ENCODE measurements at regions not wholly inside any gene's neighbourhood (a gene's known extent, or its start where the extent isn't known, plus 50 kb on each side); places are given as distances from the start of the nearest gene placed in this dataset.

DNA sequence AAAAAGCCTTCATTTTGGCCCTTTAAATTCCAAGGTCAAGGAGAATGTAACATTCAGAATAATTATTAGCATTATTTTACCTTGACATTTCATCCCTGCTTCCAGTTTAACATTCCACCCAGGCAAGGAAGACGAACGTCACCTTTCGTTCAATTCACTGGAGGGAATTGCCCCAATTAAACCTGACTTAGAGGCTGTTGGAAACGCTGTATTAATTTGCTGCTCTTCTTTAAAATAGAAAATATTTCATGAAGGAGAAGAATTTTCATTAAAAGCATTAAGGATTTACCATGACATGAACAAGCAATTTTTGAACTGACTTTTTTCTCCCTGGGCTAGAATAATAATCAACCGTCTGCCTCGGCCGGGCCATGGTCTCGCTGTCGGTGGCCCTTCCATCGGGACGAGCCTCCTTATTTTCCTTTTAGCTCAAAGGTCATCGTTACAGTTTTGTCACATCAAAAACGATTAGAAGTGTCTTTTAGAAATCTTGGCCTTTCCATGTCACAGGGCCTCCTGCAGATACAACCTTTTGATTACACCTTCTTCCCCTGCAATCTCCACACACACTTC, 282.9 kb upstream of the SOX4 start:
- Histone ChIP-seq H3K27ac (no peak overlapping the region), H3K4me3 (no peak overlapping the region), H3K9me3 (ENCODE audit: low read depth) (no peaks in the 10 kb centered on the region), H3K36me3 (no peaks in the 10 kb centered on the region), H3K4me1 (ENCODE audit: low read depth) (no peaks in the 10 kb centered on the region), H3K27me3 (no peaks in the 10 kb centered on the region)
- TF ChIP-seq, protein P1, sequence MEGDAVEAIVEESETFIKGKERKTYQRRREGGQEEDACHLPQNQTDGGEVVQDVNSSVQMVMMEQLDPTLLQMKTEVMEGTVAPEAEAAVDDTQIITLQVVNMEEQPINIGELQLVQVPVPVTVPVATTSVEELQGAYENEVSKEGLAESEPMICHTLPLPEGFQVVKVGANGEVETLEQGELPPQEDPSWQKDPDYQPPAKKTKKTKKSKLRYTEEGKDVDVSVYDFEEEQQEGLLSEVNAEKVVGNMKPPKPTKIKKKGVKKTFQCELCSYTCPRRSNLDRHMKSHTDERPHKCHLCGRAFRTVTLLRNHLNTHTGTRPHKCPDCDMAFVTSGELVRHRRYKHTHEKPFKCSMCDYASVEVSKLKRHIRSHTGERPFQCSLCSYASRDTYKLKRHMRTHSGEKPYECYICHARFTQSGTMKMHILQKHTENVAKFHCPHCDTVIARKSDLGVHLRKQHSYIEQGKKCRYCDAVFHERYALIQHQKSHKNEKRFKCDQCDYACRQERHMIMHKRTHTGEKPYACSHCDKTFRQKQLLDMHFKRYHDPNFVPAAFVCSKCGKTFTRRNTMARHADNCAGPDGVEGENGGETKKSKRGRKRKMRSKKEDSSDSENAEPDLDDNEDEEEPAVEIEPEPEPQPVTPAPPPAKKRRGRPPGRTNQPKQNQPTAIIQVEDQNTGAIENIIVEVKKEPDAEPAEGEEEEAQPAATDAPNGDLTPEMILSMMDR (IDR thresholded peaks at IDR 0.05; ENCODE audit: low read depth, low read length) = no peak
- no peak for DNase-seq (ENCODE audit: low read depth in 1 of 2, low spot score in 1 of 2)

DNA sequence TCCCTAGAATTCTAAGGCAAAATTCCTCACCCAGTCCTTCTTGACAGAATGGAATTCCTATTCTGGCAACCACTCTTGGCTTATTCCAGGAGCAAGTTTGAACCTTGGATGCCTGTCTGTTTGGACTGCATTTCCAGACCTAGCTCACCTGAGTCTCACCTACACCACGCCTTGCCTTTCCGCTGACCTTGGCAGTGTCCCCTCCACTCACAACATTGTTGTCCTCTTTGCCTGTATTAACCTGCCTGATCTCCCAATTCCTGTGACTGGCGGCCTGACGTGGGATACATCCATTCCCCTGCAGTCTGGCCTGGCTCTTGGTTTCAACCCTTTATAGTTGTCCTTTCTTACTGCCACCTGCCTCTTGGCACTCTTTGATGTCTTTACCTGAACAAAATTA, 281.4 kb upstream of the SOX4 start:
- TF ChIP-seq, protein P1 (IDR thresholded peaks at IDR 0.05; ENCODE audit: low read depth, low read length) = no peak
- DNase-seq (ENCODE audit: low read depth in 1 of 2, low spot score in 1 of 2) = no peak
- no peaks in the 10 kb centered on the region for H3K27me3 ChIP-seq
- no peak overlapping the region for H3K27ac ChIP-seq
- no peak overlapping the region for H3K4me3 ChIP-seq
- H3K36me3 ChIP-seq = no peaks in the 10 kb centered on the region
- no peaks in the 10 kb centered on the region for H3K9me3 ChIP-seq (ENCODE audit: low read depth)
- H3K4me1 ChIP-seq (ENCODE audit: low read depth) = no peaks in the 10 kb centered on the region

DNA sequence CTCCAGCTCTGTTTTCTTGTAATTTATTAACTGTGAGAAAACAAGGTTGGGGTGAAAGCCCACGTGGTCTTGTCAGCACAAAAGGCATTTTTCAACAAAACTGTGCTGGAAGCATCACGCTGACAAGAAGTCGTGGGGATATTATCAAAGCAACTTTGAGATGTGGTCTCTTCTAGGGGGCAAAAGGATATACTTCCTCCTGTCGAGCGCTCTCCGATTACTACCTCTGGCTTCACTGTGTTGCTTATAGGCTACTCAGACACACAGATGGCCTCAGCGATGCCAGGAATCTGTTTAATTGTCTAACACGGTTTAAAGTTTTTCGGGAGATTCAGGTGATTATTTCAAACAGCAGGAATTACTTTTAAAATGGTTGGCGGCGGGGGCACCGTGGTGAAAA, 275.9 kb upstream of the SOX4 start:
- DNase-seq (ENCODE audit: low read depth in 1 of 2, low spot score in 1 of 2) = no peak
- peaks cover 4% of the 10 kb centered on the region for H3K4me1 ChIP-seq (ENCODE audit: low read depth)
- H3K9me3 ChIP-seq (ENCODE audit: low read depth) = no peaks in the 10 kb centered on the region
- TF ChIP-seq, protein P1 (IDR thresholded peaks at IDR 0.05; ENCODE audit: low read depth, low read length) = no peak
- H3K27ac ChIP-seq = no peak overlapping the region
- no peak overlapping the region for H3K4me3 ChIP-seq
- no peaks in the 10 kb centered on the region for H3K36me3 ChIP-seq
- H3K27me3 ChIP-seq = no peaks in the 10 kb centered on the region

DNA sequence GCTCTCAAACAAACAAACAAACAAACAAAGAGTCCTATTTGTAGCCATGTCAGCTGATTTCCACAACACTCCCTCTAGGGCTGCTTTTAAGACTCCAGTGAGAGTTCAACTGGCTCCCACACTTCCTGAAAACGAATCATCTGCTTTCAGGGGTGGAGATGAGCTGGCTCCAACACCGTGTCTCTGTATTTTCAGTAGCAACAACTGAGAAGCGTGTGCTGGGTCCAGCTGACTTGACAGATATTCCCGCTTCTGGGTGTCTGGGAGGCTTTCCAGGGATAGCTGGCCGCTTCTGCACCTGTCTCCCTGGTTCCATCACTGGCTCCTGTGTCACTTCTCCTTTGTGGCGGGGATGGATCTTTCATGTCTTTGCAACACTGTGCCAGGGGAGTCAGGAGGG, 272.5 kb upstream of the SOX4 start:
- Histone ChIP-seq H3K27ac (no peak overlapping the region), H3K27me3 (no peaks in the 10 kb centered on the region), H3K9me3 (ENCODE audit: low read depth) (no peaks in the 10 kb centered on the region), H3K36me3 (no peaks in the 10 kb centered on the region), H3K4me1 (ENCODE audit: low read depth) (peaks cover 4% of the 10 kb centered on the region), H3K4me3 (no peak overlapping the region)
- TF ChIP-seq, protein P1 (IDR thresholded peaks at IDR 0.05; ENCODE audit: low read depth, low read length) = no peak
- DNase-seq (ENCODE audit: low read depth in 1 of 2, low spot score in 1 of 2) = no peak

DNA sequence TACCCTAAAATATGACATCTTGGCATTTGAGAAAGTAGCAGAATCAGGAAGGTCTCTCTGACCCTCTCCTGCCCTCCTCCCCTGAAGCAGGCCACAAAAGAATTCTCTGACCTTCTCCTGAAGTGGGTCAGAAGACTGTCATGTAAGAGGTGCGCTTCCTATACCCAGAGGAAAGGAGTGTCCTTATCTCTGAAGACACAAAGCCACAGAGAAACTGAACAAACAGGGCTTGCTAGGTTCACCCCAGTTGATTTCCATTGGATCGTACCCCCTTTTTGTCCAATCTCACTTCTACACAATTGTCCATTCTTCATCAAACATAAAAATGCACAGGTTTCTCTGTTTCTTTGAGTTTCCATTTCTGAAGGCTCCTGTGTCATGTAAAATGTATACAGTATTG, 272.0 kb upstream of the SOX4 start:
- H3K4me1 ChIP-seq (ENCODE audit: low read depth) = peaks cover 4% of the 10 kb centered on the region
- H3K27ac ChIP-seq = no peak overlapping the region
- no peak overlapping the region for H3K4me3 ChIP-seq
- H3K27me3 ChIP-seq = no peaks in the 10 kb centered on the region
- no peak for DNase-seq (ENCODE audit: low read depth in 1 of 2, low spot score in 1 of 2)
- TF ChIP-seq, protein P1 (IDR thresholded peaks at IDR 0.05; ENCODE audit: low read depth, low read length) = no peak
- H3K36me3 ChIP-seq = no peaks in the 10 kb centered on the region
- H3K9me3 ChIP-seq (ENCODE audit: low read depth) = no peaks in the 10 kb centered on the region

DNA sequence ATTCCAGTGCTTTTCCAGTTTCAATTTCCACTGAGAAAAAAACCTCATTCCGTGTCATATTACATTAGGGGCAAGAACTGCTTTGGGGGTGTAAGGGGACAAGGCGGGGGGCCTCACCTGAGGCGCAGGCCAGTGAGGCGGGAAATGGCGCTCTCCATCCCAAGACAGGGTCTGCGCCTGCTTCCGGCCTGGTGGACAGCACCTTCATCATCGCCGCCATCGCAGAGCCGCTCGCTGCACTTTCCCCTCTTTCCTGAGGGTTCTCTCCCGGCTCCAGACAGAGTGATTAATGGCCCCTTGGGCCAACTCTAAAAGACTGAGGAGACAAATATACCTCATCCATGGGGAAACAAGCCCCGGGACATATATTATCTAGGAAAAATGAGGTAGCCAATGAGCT, 270.0 kb upstream of the SOX4 start:
- DNase-seq (ENCODE audit: low read depth in 1 of 2, low spot score in 1 of 2) = no peak
- no peaks in the 10 kb centered on the region for H3K36me3 ChIP-seq
- TF ChIP-seq, protein P1 (IDR thresholded peaks at IDR 0.05; ENCODE audit: low read depth, low read length) = no peak
- no peaks in the 10 kb centered on the region for H3K4me1 ChIP-seq (ENCODE audit: low read depth)
- no peak overlapping the region for H3K4me3 ChIP-seq
- no peaks in the 10 kb centered on the region for H3K27me3 ChIP-seq
- no peak overlapping the region for H3K27ac ChIP-seq
- no peaks in the 10 kb centered on the region for H3K9me3 ChIP-seq (ENCODE audit: low read depth)

Measured in cardiac muscle cell (in vitro differentiated cells and primary cell).